ENCODE measurements at regions not wholly inside any gene's neighbourhood (a gene's known extent, or its start where the extent isn't known, plus 50 kb on each side); places are given as distances from the start of the nearest gene placed in this dataset.

- CTCF ChIA-PET: no interaction called here
- DNase-seq (ENCODE audit: extremely low spot score): no peak
- POLR2A ChIA-PET: no interaction called here
- TF ChIP-seq CTCF (IDR thresholded peaks at IDR 0.05; ENCODE audit: control extremely low read depth, extremely low read depth, low read depth, missing control alignments): no peak
Measured at GRCh38 chr13:33377411-33377810, 91.9 kb upstream of the STARD13 start.

- ChIA-PET POLR2A (no interaction called here), CTCF (no interaction called here)
- no peak for DNase-seq (ENCODE audit: extremely low spot score)
- no peak for TF ChIP-seq CTCF (IDR thresholded peaks at IDR 0.05; ENCODE audit: control extremely low read depth, extremely low read depth, low read depth, missing control alignments)
Measured at GRCh38 chr13:33377825-33378224, 92.3 kb upstream of the STARD13 start.

GRCh38 chr13:33379608-33380007, 94.1 kb upstream of the STARD13 start:
- no peak for DNase-seq (ENCODE audit: extremely low spot score)
- POLR2A ChIA-PET: no interaction called here
- TF ChIP-seq CTCF (IDR thresholded peaks at IDR 0.05; ENCODE audit: control extremely low read depth, extremely low read depth, low read depth, missing control alignments): no peak
- CTCF ChIA-PET: interaction anchor here (1.2 to 1.3 kb wide), 3 partner anchors 12 to 344 kb away, joined by 3 to 5 read pairs (median 3); no protein-coding TSS in a partner anchor

GRCh38 chr13:33380487-33381079, 95.0 kb upstream of the STARD13 start:
- no peak for TF ChIP-seq CTCF (IDR thresholded peaks at IDR 0.05; ENCODE audit: control extremely low read depth, extremely low read depth, low read depth, missing control alignments)
- no peak for DNase-seq (ENCODE audit: extremely low spot score)
- POLR2A ChIA-PET: no interaction called here
- CTCF ChIA-PET: interaction anchor here (1.2 kb wide), 1 partner anchor 343 kb away, joined by 3 read pairs; no protein-coding TSS in a partner anchor

GRCh38 chr13:33381180-33381579, 95.6 kb upstream of the STARD13 start:
- no peak for DNase-seq (ENCODE audit: extremely low spot score)
- ChIA-PET POLR2A (no interaction called here), CTCF (no interaction called here)
- TF ChIP-seq CTCF (IDR thresholded peaks at IDR 0.05; ENCODE audit: control extremely low read depth, extremely low read depth, low read depth, missing control alignments): no peak

GRCh38 chr13:33381906-33382305, 96.4 kb upstream of the STARD13 start:
- ChIA-PET POLR2A (no interaction called here), CTCF (no interaction called here)
- TF ChIP-seq CTCF (IDR thresholded peaks at IDR 0.05; ENCODE audit: control extremely low read depth, extremely low read depth, low read depth, missing control alignments): no peak
- no peak for DNase-seq (ENCODE audit: extremely low spot score)
